Mesothelial cell of epicardium (in vitro differentiated cells): ENCODE measurements at regions not wholly inside any gene's neighbourhood (a gene's known extent, or its start where the extent isn't known, plus 50 kb on each side); places are given as distances from the start of the nearest gene placed in this dataset.
"Not testable (repeated sequence)": the region's sequence is repeated elsewhere in the genome, so short reads cannot be mapped to it uniquely, and the experiment has no call there.

Experiments used
- DNase-seq, 2 experiments: peaks; one replicate each; pipeline ENCODE4 v3.0.0; 2021; ENCODE audit warnings: low spot score in 2 of 2; ENCODE audit not compliant: unreplicated experiment in 2 of 2
- H3K27ac Mint-ChIP-seq: 2 replicates; pipeline ENCODE4 v1.8.0; 2021; ENCODE audit warnings: mixed read lengths
- H3K27me3 Mint-ChIP-seq: 2 replicates; pipeline ENCODE4 v1.8.0; 2021; ENCODE audit warnings: low read depth, mixed read lengths
- H3K36me3 Mint-ChIP-seq: 2 replicates; pipeline ENCODE4 v1.8.0; 2021; ENCODE audit warnings: mixed read lengths
- H3K4me1 Mint-ChIP-seq: 2 replicates; pipeline ENCODE4 v1.8.0; 2021; ENCODE audit warnings: mixed read lengths
- H3K4me3 Mint-ChIP-seq: 2 replicates; pipeline ENCODE4 v1.8.0; 2021; ENCODE audit warnings: mild to moderate bottlenecking, moderate library complexity, mixed read lengths
- H3K9me3 Mint-ChIP-seq: 2 replicates; pipeline ENCODE4 v1.8.0; 2021; ENCODE audit warnings: mixed read lengths
- TF ChIP-seq, protein P1 (sequence below): fragments of 200-600 bp; sonication (generic); IDR thresholded peaks from one replicate; pipeline ENCODE4 v1.5.0; 2021; ENCODE audit warnings: antibody characterized with exemption; ENCODE audit not compliant: unreplicated experiment

DNA sequence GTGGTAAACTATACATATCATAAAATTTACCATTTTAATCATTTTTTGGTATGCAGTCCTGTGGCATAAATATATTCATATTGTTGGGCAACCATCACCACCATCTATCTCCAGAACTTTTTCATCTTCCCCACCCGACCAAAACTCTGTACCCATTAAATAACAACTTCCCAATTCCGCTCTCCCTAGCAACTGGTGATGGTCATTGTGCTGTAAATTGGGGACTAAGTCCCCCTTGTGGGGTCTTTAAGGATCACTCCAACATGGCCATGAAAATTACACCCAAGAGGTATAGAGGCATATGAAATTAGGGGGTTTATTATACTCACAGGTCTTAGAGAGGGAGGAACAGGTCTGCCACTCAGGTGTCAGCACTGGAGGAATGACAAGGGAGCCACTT is 57.4 kb upstream of the NKD1 start:
- Mint-ChIP-seq H3K4me1 (no peaks in the 10 kb centered on the region), H3K9me3 (no peaks in the 10 kb centered on the region), H3K27ac (no peak overlapping the region), H3K4me3 (no peak overlapping the region), H3K36me3 (no peaks in the 10 kb centered on the region), H3K27me3 (peaks cover 18% of the 10 kb centered on the region)
- TF ChIP-seq, protein P1, sequence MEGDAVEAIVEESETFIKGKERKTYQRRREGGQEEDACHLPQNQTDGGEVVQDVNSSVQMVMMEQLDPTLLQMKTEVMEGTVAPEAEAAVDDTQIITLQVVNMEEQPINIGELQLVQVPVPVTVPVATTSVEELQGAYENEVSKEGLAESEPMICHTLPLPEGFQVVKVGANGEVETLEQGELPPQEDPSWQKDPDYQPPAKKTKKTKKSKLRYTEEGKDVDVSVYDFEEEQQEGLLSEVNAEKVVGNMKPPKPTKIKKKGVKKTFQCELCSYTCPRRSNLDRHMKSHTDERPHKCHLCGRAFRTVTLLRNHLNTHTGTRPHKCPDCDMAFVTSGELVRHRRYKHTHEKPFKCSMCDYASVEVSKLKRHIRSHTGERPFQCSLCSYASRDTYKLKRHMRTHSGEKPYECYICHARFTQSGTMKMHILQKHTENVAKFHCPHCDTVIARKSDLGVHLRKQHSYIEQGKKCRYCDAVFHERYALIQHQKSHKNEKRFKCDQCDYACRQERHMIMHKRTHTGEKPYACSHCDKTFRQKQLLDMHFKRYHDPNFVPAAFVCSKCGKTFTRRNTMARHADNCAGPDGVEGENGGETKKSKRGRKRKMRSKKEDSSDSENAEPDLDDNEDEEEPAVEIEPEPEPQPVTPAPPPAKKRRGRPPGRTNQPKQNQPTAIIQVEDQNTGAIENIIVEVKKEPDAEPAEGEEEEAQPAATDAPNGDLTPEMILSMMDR: no peak
- DNase-seq: no peak

DNA sequence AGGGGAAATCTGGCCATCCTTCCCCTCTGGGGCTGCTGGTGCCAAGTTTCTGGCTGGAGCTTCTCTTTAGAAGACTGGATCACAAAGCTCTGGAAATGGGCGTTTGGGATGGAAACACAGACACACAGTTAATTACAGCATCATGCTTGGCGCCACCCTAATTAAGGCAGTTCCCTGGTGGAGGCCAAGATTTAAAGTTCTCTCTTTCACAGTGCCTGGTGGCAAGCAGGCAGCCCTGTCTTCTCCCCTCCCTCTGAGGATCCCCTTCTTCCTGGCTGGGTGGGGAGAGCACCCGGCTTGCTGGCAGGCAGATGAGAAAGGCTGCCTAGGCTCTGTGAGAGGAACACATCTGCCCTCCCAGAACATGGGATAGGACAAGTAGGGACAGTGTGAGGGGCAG is 59.0 kb upstream of the NKD1 start:
- no peaks in the 10 kb centered on the region for H3K4me1 Mint-ChIP-seq
- peaks cover 18% of the 10 kb centered on the region for H3K27me3 Mint-ChIP-seq
- no peak for DNase-seq
- H3K36me3 Mint-ChIP-seq: no peaks in the 10 kb centered on the region
- H3K27ac Mint-ChIP-seq: no peak overlapping the region
- peaks cover 13% of the 10 kb centered on the region for H3K9me3 Mint-ChIP-seq
- TF ChIP-seq, protein P1: no peak
- no peak overlapping the region for H3K4me3 Mint-ChIP-seq

DNA sequence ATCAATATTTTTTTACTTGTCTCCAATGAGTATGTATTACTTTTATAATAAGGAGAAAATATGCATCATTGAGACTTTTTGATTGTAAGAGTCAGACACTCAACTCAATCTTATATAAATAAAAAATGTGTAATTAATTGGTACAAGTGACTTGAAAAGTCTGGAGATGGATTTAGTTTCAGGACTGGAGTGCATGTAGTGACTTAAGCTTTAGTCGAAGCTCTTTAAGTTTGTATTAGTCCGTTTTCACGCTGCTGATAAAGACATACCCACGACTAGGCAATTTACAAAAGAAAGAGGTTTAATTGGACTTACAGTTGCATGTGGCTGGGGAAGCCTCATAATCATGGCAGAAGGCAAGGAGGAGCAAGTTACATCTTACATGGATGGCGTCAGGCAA is 60.7 kb upstream of the NKD1 start:
- Mint-ChIP-seq H3K9me3 (peaks cover 24% of the 10 kb centered on the region), H3K36me3 (no peaks in the 10 kb centered on the region), H3K4me3 (no peak overlapping the region), H3K27ac (no peak overlapping the region), H3K27me3 (peaks cover 18% of the 10 kb centered on the region), H3K4me1 (no peaks in the 10 kb centered on the region)
- TF ChIP-seq, protein P1: no peak
- DNase-seq: no peak

DNA sequence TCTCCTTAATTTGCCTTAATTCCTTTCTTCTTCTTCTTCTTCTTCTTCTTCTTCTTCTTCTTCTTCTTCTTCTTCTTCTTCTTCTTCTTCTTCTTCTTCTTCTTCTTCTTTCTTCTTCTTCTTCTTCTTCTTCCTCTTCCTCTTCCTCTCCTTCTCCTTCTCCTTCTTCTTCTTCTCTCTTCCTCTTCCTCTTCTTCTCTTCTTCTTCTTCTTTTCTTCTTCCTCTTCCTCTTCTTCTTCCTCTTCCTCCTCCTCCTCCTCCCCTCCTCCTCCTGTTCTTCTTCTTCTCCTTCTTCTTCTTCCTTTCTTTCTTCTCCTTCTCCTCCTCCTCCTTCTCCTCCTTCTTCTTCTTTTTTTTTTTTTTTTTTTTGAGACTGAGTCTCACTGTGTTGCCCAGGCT is 62.0 kb upstream of the NKD1 start:
- not testable (repeated sequence) for H3K27ac Mint-ChIP-seq, H3K36me3 Mint-ChIP-seq, H3K4me3 Mint-ChIP-seq, DNase-seq, H3K4me1 Mint-ChIP-seq
- peaks cover 24% of the 10 kb centered on the region for H3K9me3 Mint-ChIP-seq
- H3K27me3 Mint-ChIP-seq: peaks cover 18% of the 10 kb centered on the region

DNA sequence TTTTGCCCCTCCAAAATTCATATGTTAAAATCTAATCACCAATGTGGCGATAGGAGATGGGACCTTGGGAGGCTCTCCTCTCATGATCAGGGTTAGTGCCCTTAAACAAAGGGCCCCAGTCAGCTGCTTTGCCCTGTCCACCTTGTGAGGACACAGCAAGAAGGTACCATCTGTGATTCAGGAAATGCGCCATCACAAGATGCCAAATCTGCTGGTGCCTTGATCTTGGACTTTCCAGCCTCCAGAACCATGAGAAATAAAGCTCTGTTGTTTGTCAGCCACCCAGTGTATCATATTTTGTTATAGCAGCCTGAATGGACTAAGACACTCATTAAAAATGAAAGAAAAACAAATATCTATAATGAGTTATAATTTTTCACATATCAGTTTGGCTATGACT is 63.0 kb upstream of the NKD1 start:
- DNase-seq: no peak
- H3K27me3 Mint-ChIP-seq: peaks cover 15% of the 10 kb centered on the region
- no peak overlapping the region for H3K27ac Mint-ChIP-seq
- H3K4me3 Mint-ChIP-seq: no peak overlapping the region
- no peaks in the 10 kb centered on the region for H3K4me1 Mint-ChIP-seq
- H3K36me3 Mint-ChIP-seq: no peaks in the 10 kb centered on the region
- TF ChIP-seq, protein P1: no peak
- peaks cover 24% of the 10 kb centered on the region for H3K9me3 Mint-ChIP-seq

DNA sequence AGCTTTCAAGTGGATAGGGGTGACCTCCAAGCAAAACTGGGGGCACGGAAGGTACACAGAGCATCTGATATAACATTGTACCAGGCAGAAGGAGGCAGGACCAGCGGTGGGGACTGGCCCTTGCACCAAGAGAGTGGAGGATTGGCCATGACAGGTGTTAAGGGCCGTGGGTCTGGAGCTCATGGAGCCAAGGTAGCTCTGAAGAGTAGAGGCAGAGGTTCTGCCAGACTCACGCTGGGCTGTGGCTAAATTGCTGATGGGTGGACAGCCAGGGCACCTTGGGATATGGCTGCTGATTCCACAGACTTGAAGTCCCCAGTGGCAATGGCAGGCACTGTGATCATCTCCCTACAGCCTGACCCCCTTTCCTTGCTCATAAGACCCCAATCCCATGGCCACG is 65.9 kb upstream of the NKD1 start:
- H3K9me3 Mint-ChIP-seq: peaks cover 24% of the 10 kb centered on the region
- DNase-seq: no peak
- H3K4me1 Mint-ChIP-seq: peaks cover 7% of the 10 kb centered on the region
- TF ChIP-seq, protein P1: no peak
- no peaks in the 10 kb centered on the region for H3K36me3 Mint-ChIP-seq
- H3K4me3 Mint-ChIP-seq: no peak overlapping the region
- H3K27ac Mint-ChIP-seq: no peak overlapping the region
- H3K27me3 Mint-ChIP-seq: peaks cover 2% of the 10 kb centered on the region
